Testis (tissue), 2 donors: ENCODE measurements at regions not wholly inside any gene's neighbourhood (a gene's known extent, or its start where the extent isn't known, plus 50 kb on each side); places are given as distances from the start of the nearest gene placed in this dataset.

Source experiments
- DNase-seq: peaks from one replicate; pipeline ENCODE4 v3.0.0-alpha.2; 2019
- H3K27ac ChIP-seq, 2 donors: fragments of 200-600 bp; sonication (generic); one replicate each; pipeline ENCODE4 v1.5.1; 2019
- H3K27me3 ChIP-seq: fragments of 200-600 bp; sonication (generic); one replicate; pipeline ENCODE4 v1.5.1; 2019
- H3K36me3 ChIP-seq: fragments of 200-600 bp; sonication (generic); one replicate; pipeline ENCODE4 v1.5.1; 2017; ENCODE audit warnings: low read depth; ENCODE audit errors: missing control alignments
- H3K4me1 ChIP-seq: fragments of 200-600 bp; sonication (generic); one replicate; pipeline ENCODE4 v1.5.1; 2019
- H3K4me3 ChIP-seq, 2 donors: fragments of 200-600 bp; sonication (generic); one replicate each; pipeline ENCODE4 v1.5.1; 2017 to 2019
- H3K9me3 ChIP-seq: fragments of 200-600 bp; sonication (generic); one replicate; pipeline ENCODE4 v1.5.1; 2017
- CTCF ChIP-seq, 3 experiments: fragments of 450-650 bp in 2 of 3; fragments of 200-600 bp in 1 of 3; sonication (generic) in 1 of 3; IDR thresholded peaks; one replicate each; pipeline ENCODE4 v1.5.1; 2016 to 2019; ENCODE audit warnings: antibody characterized with exemption in 3 of 3, mild to moderate bottlenecking in 2 of 3, moderate library complexity in 1 of 3
- POLR2A ChIP-seq: fragments of 450-650 bp; IDR thresholded peaks from one replicate; pipeline ENCODE4 v1.6.1; 2017; ENCODE audit warnings: antibody characterized with exemption, mild to moderate bottlenecking, moderate library complexity
- WGBS, 2 donors: methylation state at CpG; one replicate each; pipeline ENCODE4 v1.1.5; 2018; 5-methylcytosine and 5-hydroxymethylcytosine counted together
- intact Hi-C: fragments of 100-400 bp; cut with DNase I; formaldehyde crosslinking; loops from one replicate; pipeline ENCODE4 v1.15.1; 2023; ENCODE audit warnings: low total_unique reads

GRCh38 chr10:120188950-120189349, 268.1 kb upstream of the PLPP4 start:
- Histone ChIP-seq H3K36me3 (no peaks in the 10 kb centered on the region), H3K4me1 (no peaks in the 10 kb centered on the region), H3K27me3 (no peaks in the 10 kb centered on the region), H3K27ac (no peak overlapping the region), H3K4me3 (no peak overlapping the region), H3K9me3 (no peaks in the 10 kb centered on the region)
- whole genome bisulfite sequencing, 2 donors: 52 to 64% methylated on average over 2 of the region's 2 CpGs
- no peak for DNase-seq
- intact Hi-C loops: no loop called here
- TF ChIP-seq POLR2A (no peak), CTCF (IDR thresholded peaks at IDR 0.05) (no peak)

- Histone ChIP-seq H3K4me1 (no peaks in the 10 kb centered on the region), H3K36me3 (no peaks in the 10 kb centered on the region), H3K4me3 (no peak overlapping the region), H3K27me3 (no peaks in the 10 kb centered on the region), H3K9me3 (peaks cover 3% of the 10 kb centered on the region), H3K27ac (no peak overlapping the region)
- intact Hi-C loops: no loop called here
- WGBS, 2 donors: 96 to 100% methylated on average over 2 of the region's 2 CpGs
- DNase-seq: no peak
- TF ChIP-seq POLR2A: no peak
- TF ChIP-seq CTCF (IDR thresholded peaks at IDR 0.05): no peak
Observed at GRCh38 chr10:120195984-120196712, 260.9 kb upstream of the PLPP4 start.

- Histone ChIP-seq H3K27ac (no peak overlapping the region), H3K36me3 (no peaks in the 10 kb centered on the region), H3K27me3 (no peaks in the 10 kb centered on the region), H3K4me1 (no peaks in the 10 kb centered on the region), H3K9me3 (peaks cover 3% of the 10 kb centered on the region), H3K4me3 (no peak overlapping the region)
- TF ChIP-seq POLR2A: no peak
- TF ChIP-seq CTCF (IDR thresholded peaks at IDR 0.05): no peak
- WGBS, 2 donors: 85 to 95% methylated on average over 6 of the region's 6 CpGs
- intact Hi-C loops: no loop called here
- DNase-seq: no peak
Observed at GRCh38 chr10:120204877-120205276, 252.2 kb upstream of the PLPP4 start.

DNA sequence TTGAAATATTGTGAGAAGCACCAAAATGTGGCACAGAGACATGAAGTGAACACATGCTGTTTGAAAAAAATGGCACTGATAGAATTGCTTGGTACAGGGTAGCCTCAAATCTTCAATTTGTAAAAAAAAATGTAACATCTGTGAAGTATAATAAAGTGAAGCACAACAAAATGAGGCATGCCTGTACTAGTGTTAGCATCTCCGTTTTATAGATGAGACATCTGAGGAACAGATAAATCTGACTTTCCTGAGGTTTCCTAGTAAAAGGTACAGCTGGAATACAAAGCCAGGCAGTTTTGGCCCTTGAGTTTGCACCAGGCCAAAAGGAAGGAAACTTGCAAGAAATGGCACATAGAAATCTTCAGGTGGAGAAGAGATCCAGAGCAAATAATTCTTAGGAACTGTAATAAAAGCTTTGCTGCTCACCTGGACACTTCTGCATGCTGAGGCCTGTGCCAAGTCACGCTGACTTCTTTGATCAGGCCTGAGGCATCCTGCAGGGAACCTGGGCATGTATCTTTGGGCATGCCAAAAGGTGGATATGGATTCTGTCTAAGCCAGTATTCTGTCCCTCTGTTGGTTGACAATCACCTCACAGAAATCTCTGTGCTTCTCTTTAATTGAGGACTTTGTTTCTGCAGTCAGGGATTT, 251.5 kb upstream of the PLPP4 start:
- Histone ChIP-seq H3K9me3 (peaks cover 3% of the 10 kb centered on the region), H3K4me3 (no peak overlapping the region), H3K27ac (no peak overlapping the region), H3K36me3 (no peaks in the 10 kb centered on the region), H3K27me3 (no peaks in the 10 kb centered on the region), H3K4me1 (no peaks in the 10 kb centered on the region)
- no peak for DNase-seq
- intact Hi-C loops: no loop called here
- 85 to 91% methylated on average over 2 of the region's 2 CpGs for WGBS, 2 donors
- TF ChIP-seq POLR2A: no peak
- no peak for TF ChIP-seq CTCF (IDR thresholded peaks at IDR 0.05)

- intact Hi-C loops: no loop called here
- H3K27ac ChIP-seq: no peak overlapping the region
Observed at GRCh38 chr10:120208488-120208887, 248.5 kb upstream of the PLPP4 start.

More at GRCh38 chr10:120208488-120208887, 248.5 kb upstream of the PLPP4 start:
- Histone ChIP-seq H3K4me3 (no peak overlapping the region), H3K27me3 (no peaks in the 10 kb centered on the region), H3K36me3 (no peaks in the 10 kb centered on the region), H3K4me1 (no peaks in the 10 kb centered on the region), H3K9me3 (no peaks in the 10 kb centered on the region)
- no peak for TF ChIP-seq CTCF (IDR thresholded peaks at IDR 0.05)
- no peak for TF ChIP-seq POLR2A
- 83 to 85% methylated on average over 3 of the region's 3 CpGs for WGBS, 2 donors
- no peak for DNase-seq
